ENCODE measurements at regions not wholly inside any gene's neighbourhood (a gene's known extent, or its start where the extent isn't known, plus 50 kb on each side); places are given as distances from the start of the nearest gene placed in this dataset.

DNA sequence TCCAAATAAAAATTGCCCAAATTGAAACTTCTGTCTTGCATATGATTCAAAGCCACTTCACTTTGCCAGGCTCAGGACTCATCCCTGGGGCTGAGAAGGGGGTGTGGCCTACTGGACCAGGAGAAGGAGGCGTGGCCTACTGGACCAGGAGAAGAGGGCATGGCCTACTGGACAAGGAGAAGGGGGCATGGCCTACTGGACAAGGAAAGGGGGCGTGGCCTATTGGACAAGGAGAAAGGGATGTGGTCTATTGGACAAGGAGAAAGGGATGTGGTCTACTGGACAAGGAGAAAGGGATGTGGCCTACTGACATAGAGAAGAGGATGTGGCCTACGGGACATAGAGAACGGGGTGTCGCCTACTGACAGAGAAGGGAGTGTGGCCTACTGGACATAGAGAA lies 405.3 kb downstream of the RRAGC start:
- DNase-seq: no peak

- DNase-seq: no peak
These were observed 405.7 kb upstream of the POU3F1 start for GRCh38 chr1:38452246-38452645.

DNA sequence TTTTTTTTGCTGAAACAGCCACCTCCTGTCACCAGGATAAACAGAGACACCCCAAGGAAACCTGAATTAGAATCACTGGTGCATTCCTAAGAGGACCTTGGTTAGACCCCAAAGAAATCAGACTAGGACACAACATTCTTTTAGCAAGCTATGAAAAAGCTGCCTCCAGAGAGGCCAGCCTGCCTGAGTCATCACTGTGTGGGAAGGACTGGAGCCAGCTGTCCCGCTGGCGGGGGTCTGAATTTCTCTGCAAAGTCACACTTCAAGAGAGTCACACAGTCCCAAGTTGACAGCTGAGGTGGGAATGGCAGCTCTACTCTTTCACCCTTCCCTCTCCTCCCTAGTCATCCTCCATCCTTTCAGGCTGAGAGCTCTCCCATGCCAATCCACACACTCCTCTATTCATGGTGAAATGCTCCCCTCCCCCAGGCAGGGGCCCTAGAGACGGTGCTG lies 405.0 kb upstream of the POU3F1 start:
- DNase-seq: no peak

GRCh38 chr1:38448893-38449292 lies 402.3 kb upstream of the POU3F1 start:
- DNase-seq: no peak

- no peak for DNase-seq
These were observed 400.3 kb upstream of the POU3F1 start for GRCh38 chr1:38446936-38447335.

DNA sequence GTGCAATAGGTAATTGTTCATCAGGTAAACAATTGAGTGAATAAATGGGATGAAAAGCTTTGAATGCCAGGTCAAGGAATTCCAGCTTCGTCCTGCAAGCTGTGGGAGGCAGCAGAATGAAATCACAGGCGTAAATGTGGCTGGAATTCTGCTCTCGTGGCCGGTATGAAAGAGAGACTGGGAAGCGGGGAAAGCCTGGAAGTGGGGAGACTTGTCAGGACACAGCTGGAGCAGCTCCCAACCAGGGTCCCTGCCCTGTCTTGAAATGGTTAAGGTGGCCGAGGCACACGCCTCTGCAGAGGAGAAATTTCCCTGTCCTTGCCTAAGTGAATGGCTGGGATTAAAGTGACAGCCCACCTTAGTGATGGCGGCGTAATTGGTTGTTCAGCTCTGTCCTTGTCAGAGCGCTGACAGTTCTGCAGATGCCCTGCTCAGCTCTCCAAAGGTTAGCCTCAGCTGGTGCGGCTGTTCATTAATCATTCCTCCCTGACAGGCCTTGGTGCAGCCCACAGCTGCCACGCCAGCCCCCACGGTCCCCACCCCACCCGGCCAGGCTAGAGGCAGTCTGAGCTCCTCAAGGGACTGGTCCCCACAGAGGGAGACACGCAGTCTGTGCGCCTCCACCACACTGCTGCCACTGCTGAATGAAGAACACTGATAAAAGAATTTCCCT lies 398.3 kb upstream of the POU3F1 start:
- DNase-seq: no peak

GRCh38 chr1:38444311-38444710 lies 397.7 kb upstream of the POU3F1 start:
- DNase-seq: no peak

GRCh38 chr1:38440402-38440801 lies 393.8 kb upstream of the POU3F1 start:
- no peak for DNase-seq

DNA sequence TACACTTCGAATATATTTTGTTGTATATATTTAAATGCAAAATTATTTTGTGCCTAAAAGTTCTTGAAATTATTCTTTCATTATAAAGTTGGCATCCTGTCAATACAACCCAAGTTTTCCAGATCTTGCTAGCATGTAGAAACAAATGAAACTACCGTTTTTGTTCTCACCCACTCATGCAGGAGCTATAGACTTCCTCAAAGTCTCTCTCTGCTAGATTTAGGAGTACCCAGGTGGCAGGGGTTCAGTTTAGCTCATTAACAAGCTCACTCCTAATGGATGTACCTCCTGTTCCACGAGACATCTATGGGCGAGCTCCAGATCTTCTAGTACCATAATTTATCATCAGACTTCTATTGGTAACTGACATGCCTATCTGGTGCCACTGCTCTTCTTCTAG lies 390.2 kb upstream of the POU3F1 start:
- DNase-seq: no peak

GRCh38 chr1:38436006-38436405 lies 389.4 kb upstream of the POU3F1 start:
- DNase-seq: no peak

- no peak for DNase-seq
These were observed 386.6 kb upstream of the POU3F1 start for GRCh38 chr1:38433084-38433722.

DNA sequence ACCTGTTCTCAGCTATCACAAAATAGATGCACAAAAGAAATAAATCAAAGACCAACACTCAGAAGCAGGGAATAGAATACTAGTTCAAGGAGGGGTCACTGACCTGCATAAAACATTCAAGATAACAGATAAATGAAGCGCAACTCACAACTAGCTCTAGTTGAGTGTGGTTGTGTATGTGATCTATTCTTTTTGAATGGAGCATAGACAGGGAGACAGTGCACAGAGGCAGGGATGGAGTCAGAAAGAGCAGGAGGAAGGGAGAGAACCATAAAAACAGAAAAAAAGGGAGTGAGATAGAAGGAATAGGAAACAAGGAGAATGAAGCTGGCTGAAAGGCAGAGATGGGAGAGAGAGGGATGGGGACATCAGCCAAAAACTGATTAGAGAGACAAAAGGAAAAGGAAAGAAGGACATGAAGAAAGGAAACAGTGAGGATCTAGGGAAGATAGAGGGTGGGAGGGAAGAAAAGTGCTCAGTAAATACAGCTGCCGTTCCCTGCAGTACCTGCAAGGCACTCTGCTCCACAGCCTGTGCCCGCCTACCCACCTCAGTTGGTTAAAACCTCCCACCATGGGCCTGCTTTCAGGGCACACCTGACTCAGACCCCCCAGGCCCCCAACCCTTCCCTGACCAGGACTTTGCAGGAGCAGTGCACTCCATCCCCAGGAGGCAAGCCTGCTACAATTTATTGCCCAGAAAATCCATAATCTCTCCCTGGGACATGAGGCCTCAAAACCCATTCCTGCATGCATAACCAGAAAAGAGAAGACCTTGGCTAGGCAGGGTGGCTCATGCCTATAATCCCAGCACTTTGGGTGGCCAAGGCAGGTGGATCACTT lies 385.2 kb upstream of the POU3F1 start:
- no peak for DNase-seq

DNA sequence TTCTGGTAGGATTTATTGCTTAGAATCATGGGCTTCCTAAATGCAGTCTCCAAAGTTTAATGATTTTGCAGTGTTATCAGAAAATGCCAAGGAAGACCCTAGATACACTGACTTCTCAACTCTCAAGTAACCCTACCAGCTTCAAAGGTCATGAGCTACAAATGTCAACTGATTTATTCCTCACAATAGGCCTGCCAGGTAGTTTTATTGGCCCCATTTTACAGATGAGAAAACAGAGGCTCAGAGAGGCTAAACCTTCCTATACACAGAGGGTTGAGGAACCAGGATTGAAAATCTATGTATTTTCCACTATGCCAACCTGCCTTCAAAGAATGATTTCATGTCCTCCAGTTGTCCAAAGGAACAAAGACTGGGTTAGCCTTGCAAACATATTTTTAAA lies 384.4 kb upstream of the POU3F1 start:
- DNase-seq: no peak

DNA sequence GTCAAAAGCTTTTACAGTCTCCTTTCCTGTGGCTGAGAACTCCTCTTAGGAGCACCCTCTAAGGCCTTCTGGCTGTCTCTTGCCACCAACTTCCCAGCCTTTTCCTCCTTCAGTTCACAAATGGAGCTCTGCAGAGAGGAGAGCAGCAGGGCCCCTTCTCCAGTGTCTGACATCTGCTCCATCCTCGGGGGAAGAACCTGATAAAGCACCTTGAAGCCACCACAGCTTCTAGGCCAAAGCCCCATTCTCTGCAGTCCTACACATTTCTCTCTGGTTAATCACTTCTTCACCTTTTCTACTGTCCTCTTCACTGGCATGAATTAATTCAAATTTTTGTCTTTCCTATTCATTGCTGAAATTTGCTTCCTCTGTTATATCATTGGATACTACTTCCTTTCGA lies 378.1 kb upstream of the POU3F1 start:
- DNase-seq: no peak

- DNase-seq: no peak
These were observed 374.1 kb upstream of the POU3F1 start for GRCh38 chr1:38420666-38421065.

DNA sequence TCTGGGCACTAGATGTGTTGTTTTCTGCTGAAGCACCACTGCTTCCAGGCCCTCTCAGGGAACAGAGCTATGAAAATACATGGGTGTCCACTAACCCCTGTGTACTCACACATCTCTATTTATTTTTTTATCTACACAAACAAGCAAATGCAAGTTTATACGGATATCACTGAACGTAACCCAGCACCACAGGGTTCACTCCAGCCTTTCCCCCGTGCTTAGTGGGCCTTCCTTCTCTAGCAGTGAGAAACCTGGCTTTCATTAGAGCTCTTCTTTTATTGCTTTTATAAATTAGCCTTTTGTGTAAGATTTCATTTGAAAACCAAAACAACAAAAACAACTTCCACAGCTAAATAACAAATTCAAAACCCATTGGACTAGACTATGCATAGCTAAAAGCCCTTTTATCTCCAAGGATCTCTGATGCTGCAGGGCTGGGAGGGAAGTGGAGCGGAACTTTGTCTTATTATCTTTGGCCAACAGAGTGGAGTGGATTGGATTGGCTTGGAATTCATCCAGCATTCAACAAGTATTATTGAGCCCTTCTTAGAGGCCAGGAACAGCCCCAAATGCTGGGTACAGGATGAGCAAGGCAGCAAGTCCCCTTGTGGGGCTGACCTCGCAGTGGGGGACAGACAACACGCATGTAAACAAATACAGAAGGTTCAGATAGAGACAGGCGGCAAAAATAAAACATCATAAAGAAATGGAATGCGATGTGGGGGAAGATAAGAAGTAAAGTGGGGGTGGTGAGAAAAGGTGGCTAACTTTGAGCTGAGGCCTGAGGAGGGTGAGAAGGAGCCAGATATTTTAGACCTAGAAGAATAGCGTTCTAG lies 371.8 kb upstream of the POU3F1 start:
- DNase-seq: no peak

- DNase-seq: no peak
These were observed 357.1 kb upstream of the POU3F1 start for GRCh38 chr1:38403667-38404066.

GRCh38 chr1:38402230-38402815 lies 355.7 kb upstream of the POU3F1 start:
- DNase-seq: no peak

- DNase-seq: no peak
These were observed 350.0 kb upstream of the POU3F1 start for GRCh38 chr1:38396606-38397005.

DNA sequence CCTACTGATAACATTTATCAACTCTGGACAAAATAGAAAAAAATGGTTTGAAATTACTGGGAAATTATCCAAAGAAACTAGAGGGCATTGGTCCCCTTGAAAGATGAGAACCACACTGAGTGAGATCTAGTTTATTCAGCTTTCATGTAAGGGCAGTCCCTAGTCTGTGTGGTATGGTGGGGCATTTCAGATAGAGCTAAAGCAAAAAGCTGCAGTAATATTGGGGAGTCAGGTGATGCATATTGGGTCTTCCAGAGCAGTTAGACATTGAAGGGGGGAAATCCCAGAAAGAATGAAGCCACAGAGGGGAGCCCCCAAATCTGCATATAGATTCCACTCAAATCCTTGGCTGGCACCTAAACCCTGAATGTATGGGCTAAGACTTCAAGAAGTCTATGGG lies 347.7 kb upstream of the POU3F1 start:
- no peak for DNase-seq

- no peak for DNase-seq
These were observed 346.3 kb upstream of the POU3F1 start for GRCh38 chr1:38392861-38393260.

DNA sequence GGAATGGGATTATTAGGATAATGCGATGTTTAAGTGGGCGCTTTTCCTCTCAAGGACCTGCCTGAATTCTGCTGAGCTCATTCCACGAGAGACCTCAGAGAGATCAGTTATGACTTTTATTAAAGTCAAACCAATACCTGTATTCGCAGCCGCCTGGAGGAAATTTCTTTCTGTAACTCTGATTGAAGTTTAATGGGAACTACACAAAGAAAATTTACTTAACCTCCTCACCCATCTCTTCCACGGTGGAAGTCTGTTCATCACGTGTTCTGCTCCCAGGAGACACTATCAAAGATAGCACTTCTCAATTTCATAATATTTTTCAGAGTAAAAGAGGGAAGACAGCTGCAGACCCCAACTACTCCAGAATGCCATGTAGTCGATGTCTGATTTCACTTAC lies 334.7 kb upstream of the POU3F1 start:
- DNase-seq: no peak

GRCh38 chr1:38376577-38376976 lies 330.0 kb upstream of the POU3F1 start:
- DNase-seq: no peak
